HFFc6 (cell line): ENCODE measurements at regions not wholly inside any gene's neighbourhood (a gene's known extent, or its start where the extent isn't known, plus 50 kb on each side); places are given as distances from the start of the nearest gene placed in this dataset.

ENCODE experiments used
- DNase-seq: peaks from one replicate; pipeline ENCODE4 v3.0.0-alpha.2; 2018
- H3K27ac Mint-ChIP-seq: 2 replicates; pipeline ENCODE4 v1.8.0; 2020; ENCODE audit warnings: mild to moderate bottlenecking, mixed read lengths
- H3K27me3 Mint-ChIP-seq: 2 replicates; pipeline ENCODE4 v1.8.0; 2021; ENCODE audit warnings: mild to moderate bottlenecking, moderate library complexity, mixed read lengths; ENCODE audit not compliant: insufficient read depth
- H3K36me3 Mint-ChIP-seq: 2 replicates; pipeline ENCODE4 v1.8.0; 2021; ENCODE audit warnings: low read depth, mixed read lengths
- H3K4me1 Mint-ChIP-seq: 2 replicates; pipeline ENCODE4 v1.8.0; 2020; ENCODE audit warnings: low read depth, mixed read lengths
- H3K4me3 Mint-ChIP-seq: 2 replicates; pipeline ENCODE4 v1.8.0; 2020; ENCODE audit warnings: mild to moderate bottlenecking, moderate library complexity, mixed read lengths
- H3K9me3 Mint-ChIP-seq: 2 replicates; pipeline ENCODE4 v1.8.0; 2020; ENCODE audit warnings: mild to moderate bottlenecking, mixed read lengths
- TF ChIP-seq, protein P1 (sequence below): fragments of 200-600 bp; sonication (generic); IDR thresholded peaks from 2 replicates; pipeline ENCODE4 v1.5.0; 2021; ENCODE audit warnings: antibody characterized with exemption, mild to moderate bottlenecking

DNA sequence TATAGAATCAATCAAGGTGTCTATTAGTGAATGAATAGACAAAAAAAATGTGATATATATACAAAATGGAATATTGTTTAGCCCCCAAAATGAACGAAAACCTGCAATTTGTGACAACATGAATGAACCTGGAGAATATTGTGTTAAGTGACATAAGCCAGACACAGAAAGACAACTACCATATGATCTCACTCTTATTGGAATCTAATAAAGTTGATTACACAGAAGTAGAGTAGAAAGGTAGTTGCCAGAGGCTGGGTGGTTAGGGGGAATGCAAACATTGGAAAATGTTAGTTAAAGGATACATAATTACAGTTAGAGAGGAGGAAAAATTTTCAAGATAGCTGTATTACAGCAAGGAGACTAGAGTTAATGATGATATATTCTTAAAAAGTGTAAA lies 1962.3 kb downstream of the EFNA5 start:
- H3K27ac Mint-ChIP-seq = no peak overlapping the region
- H3K36me3 Mint-ChIP-seq = no peaks in the 10 kb centered on the region
- H3K9me3 Mint-ChIP-seq = peaks cover 41% of the 10 kb centered on the region
- DNase-seq = no peak
- H3K4me1 Mint-ChIP-seq = no peaks in the 10 kb centered on the region
- H3K4me3 Mint-ChIP-seq = no peak overlapping the region
- TF ChIP-seq, protein P1, sequence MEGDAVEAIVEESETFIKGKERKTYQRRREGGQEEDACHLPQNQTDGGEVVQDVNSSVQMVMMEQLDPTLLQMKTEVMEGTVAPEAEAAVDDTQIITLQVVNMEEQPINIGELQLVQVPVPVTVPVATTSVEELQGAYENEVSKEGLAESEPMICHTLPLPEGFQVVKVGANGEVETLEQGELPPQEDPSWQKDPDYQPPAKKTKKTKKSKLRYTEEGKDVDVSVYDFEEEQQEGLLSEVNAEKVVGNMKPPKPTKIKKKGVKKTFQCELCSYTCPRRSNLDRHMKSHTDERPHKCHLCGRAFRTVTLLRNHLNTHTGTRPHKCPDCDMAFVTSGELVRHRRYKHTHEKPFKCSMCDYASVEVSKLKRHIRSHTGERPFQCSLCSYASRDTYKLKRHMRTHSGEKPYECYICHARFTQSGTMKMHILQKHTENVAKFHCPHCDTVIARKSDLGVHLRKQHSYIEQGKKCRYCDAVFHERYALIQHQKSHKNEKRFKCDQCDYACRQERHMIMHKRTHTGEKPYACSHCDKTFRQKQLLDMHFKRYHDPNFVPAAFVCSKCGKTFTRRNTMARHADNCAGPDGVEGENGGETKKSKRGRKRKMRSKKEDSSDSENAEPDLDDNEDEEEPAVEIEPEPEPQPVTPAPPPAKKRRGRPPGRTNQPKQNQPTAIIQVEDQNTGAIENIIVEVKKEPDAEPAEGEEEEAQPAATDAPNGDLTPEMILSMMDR = no peak
- H3K27me3 Mint-ChIP-seq = no peaks in the 10 kb centered on the region; the same call in 1 of the 2 replicates

DNA sequence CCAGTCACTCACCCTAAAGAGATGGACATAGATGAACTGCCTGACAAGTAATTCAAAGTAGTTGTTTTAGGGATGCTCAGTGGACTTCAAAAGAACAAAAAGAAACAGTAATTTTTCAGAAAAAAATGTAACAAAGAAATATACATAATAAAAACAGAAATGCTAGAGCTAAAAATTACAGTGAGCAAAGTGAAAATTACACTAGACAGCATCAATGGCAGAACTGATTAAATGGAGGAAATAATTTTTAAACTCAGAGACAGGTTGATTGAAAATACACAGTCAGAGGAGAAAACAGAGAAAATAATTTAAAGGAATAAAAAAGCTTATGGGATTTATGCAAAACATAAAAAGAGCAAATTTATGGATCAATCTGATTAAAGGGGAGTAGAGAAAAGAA lies 1968.4 kb downstream of the EFNA5 start:
- Mint-ChIP-seq H3K27me3 (no peaks in the 10 kb centered on the region; the same call in 1 of the 2 replicates), H3K27ac (no peak overlapping the region), H3K4me3 (no peak overlapping the region), H3K36me3 (no peaks in the 10 kb centered on the region), H3K4me1 (no peaks in the 10 kb centered on the region), H3K9me3 (peaks cover 47% of the 10 kb centered on the region)
- DNase-seq = no peak
- TF ChIP-seq, protein P1 = no peak

DNA sequence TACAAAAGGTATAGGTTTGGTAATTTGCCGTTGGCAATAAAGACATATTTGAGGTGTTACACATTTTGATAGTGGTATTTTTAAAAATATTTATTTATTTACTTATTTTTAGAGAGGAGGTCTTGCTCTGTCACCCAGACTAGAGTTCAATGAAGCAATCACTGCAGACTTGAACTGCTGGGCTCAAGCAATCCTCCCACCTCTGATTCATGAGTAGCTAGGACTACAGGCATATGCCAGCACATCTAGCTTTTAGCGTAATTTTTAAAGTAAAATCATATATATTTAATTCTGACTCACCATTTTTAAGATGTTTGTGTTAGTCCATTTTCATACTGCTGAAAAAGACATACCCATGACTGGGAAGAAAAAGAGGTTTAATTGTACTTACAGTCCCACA lies 1974.3 kb downstream of the EFNA5 start:
- H3K36me3 Mint-ChIP-seq = no peaks in the 10 kb centered on the region
- H3K27me3 Mint-ChIP-seq = no peaks in the 10 kb centered on the region
- H3K9me3 Mint-ChIP-seq = peaks cover 40% of the 10 kb centered on the region
- no peak for DNase-seq
- no peak overlapping the region for H3K4me3 Mint-ChIP-seq
- H3K4me1 Mint-ChIP-seq = no peaks in the 10 kb centered on the region
- no peak overlapping the region for H3K27ac Mint-ChIP-seq
- TF ChIP-seq, protein P1 = no peak

DNA sequence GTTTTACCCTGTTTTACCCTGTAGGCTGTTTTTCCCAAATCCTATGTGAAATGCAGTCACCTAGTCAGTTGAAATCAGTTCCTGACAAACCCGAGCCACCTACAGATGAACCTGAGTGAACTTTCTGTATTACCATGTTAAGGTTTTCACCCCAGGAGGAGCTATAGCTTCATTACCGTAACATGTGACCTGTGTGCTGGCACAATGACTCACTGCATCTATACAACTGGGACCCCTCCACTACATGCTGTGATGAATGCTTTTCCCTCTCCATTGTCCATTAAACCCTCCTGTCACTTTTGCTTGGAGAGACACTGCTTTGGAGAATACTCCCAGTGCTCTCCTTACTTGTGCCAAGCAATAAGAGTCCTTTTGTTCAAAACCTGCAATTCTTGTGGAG lies 1974.8 kb downstream of the EFNA5 start:
- H3K4me1 Mint-ChIP-seq = no peaks in the 10 kb centered on the region
- H3K27ac Mint-ChIP-seq = no peak overlapping the region
- DNase-seq = no peak
- TF ChIP-seq, protein P1 = no peak
- peaks cover 35% of the 10 kb centered on the region for H3K9me3 Mint-ChIP-seq
- H3K36me3 Mint-ChIP-seq = no peaks in the 10 kb centered on the region
- no peak overlapping the region for H3K4me3 Mint-ChIP-seq
- no peaks in the 10 kb centered on the region for H3K27me3 Mint-ChIP-seq

DNA sequence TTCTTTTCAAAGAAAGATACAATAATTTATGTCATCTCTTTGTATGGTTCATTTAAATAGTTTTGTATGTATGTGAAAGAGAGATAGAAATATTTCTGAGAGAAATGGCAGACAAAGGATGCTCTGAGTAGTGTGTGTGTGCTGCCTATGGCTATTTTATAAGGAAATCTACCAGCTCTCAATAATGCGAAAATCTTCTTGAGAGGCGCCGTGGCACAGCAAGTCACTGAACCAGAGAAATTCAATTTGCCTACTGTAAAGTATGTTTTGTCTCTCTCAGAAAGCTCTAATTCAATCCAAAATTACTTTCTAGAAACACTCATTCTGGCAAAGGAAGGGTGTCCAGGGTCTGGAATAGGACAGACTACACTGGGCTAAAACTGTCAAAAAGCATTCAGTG lies 1981.1 kb downstream of the EFNA5 start:
- peaks cover 16% of the 10 kb centered on the region for H3K9me3 Mint-ChIP-seq
- H3K27me3 Mint-ChIP-seq = no peaks in the 10 kb centered on the region
- no peak overlapping the region for H3K27ac Mint-ChIP-seq
- H3K36me3 Mint-ChIP-seq = no peaks in the 10 kb centered on the region
- TF ChIP-seq, protein P1 = no peak
- no peaks in the 10 kb centered on the region for H3K4me1 Mint-ChIP-seq
- no peak for DNase-seq
- no peak overlapping the region for H3K4me3 Mint-ChIP-seq

DNA sequence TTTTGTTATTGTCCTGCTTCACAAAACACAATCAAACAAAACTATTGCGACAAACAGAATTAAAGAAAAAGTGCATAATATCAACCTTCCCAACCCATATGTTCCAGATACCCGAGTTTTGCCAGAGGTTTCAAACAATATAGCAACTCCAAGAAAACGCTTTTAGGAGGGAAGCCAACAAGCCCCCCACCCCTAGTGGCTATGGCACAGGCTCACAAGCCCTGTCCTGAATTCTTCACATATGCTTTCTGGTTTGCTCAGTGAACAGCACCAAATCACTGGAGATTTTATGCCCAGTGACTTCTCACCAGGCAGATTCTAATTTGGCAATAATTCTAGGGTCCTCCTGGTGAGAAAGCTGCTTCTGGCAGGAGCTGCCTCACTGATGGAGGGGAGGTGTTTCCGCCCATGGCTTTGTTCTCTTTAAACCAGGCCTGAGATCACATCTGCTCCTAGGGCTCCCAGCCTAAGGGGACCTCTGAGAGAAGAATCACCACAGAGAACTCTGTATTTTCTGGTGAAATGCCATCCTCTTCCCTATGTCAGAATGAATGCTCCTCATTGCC lies 1982.4 kb downstream of the EFNA5 start:
- peaks cover 13% of the 10 kb centered on the region for H3K9me3 Mint-ChIP-seq

More for the DNA sequence above, 1982.4 kb downstream of the EFNA5 start:
- no peak for DNase-seq
- Mint-ChIP-seq H3K4me3 (no peak overlapping the region), H3K27me3 (no peaks in the 10 kb centered on the region), H3K27ac (no peak overlapping the region), H3K36me3 (no peaks in the 10 kb centered on the region), H3K4me1 (no peaks in the 10 kb centered on the region)
- TF ChIP-seq, protein P1 = no peak
